Right ventricle myocardium inferior (tissue), 1 donor: ENCODE measurements at regions not wholly inside any gene's neighbourhood (a gene's known extent, or its start where the extent isn't known, plus 50 kb on each side); places are given as distances from the start of the nearest gene placed in this dataset.
A peak's percentile ranks its signal among the peaks of the same experiment; 100 is the strongest.
"Not testable (repeated sequence)": the region's sequence is repeated elsewhere in the genome, so short reads cannot be mapped to it uniquely, and the experiment has no call there.

Experiments used
- ATAC-seq: fragments of 200-7000 bp; cut with Tn5 transposase; one replicate; pipeline ENCODE4 v1.9.1; 2020; ENCODE audit warnings: mild to moderate bottlenecking, moderate library complexity
- DNase-seq: peaks from one replicate; pipeline ENCODE4 v3.0.0; 2021; ENCODE audit errors: missing footprints
- intact Hi-C: fragments of 100-400 bp; cut with DNase I; formaldehyde crosslinking; loops from one replicate; pipeline ENCODE4 v1.11.0; 2022
- donor health status: DM: no; HTN: yes; CAD: no; lungs with severe emphysema.

DNA sequence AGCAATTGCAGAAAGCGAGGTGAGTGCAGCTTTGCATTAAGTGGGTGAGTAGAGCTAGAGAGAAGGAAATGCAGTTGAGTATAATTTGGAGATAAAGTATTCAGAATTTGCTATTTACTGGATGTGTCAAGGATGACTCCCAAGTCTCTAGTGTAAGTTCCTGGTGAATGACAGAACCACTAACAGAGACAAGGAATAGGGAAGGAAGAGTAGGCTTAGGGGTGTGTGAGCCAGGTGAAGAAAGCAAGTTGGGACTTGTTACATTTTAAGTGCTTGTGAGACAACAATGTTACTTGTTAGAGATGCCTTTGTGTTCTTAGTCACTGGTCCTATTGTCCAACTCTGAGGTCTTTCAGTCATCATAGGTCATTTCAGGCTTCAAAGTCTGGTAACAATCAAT is 70.8 kb downstream of the TBC1D26 start:
- DNase-seq, ATAC-seq, intact Hi-C loops: not testable (repeated sequence)

DNA sequence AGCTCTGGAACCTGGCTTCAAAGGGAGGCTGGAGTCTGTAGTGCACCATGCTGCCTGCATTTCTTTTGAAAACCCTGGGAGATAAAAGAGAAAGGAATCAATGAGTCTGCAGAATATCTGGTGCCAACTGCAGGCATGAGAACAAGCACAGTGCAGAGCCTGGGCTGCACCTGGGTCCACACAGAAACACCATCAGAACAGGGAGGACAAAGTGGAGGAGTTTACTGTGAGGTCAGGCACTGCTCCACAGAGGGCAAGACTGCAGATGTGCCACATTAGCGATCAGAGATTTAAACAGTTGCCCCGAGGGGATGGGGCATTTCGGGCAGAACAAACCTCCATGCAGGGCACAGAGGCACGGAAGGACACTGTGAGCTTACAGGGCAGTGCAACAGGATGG is 74.7 kb downstream of the TBC1D26 start:
- ATAC-seq, intact Hi-C loops, DNase-seq: not testable (repeated sequence)

DNA sequence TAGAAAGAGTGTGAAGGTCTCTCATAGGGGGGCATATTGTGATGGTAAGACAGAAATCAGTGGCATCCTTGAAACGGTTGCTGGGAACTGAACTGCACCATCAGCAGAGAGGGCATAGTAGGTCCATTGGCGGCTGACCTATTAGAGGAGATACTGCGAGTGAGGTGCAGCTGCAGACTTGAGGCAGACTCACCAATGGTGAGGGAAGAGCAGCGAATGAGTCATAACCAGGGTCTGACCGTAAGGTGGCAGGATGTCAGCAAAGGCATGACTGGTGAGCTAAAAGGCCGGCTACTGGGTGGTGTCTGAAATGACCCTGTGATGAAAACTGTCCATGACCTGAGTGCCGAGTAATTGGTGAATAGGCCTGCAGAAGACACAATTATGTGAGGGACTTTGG is 81.3 kb downstream of the TBC1D26 start:
- ATAC-seq, DNase-seq, intact Hi-C loops: not testable (repeated sequence)

DNA sequence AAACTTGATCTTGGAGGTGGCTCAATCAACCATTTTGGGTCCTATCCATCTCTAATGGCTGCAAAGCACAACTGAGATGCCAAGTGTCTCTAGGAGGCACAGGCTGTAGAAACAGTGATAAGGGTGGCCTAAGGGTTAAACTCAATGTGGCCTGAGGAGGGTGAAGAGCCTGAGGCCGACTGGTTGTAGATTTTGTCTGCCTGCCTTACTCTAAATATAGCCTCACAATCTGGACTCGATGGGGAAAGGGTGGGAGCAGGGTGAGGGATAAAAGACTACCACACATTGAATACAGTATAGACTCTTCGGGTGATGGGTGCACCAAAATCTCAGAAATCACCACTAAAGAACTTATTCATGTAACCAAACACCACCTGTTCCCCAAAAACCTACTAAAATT is 81.9 kb downstream of the TBC1D26 start:
- intact Hi-C loops, ATAC-seq, DNase-seq: not testable (repeated sequence)

DNA sequence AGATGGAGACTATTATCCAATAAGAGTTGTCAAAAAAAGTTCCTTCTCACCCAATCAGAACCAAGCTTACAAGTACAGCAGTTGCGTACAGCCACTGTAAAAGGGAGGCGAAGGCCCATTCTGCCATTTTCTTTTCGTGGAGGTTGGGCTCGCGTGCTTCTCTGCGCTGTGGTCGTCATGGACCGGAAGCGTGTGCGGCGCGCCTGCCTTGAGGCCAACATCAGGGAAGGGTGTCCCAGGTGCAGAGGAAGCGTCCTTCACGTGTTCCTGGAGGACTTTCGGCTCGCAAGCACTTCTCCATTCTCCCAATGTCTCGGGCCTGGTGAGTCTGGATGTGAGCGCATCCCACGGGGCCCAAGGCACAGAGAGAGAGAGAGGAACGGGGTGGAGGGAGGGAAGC is 85.8 kb downstream of the TBC1D26 start:
- intact Hi-C loops, DNase-seq: not testable (repeated sequence)

DNA sequence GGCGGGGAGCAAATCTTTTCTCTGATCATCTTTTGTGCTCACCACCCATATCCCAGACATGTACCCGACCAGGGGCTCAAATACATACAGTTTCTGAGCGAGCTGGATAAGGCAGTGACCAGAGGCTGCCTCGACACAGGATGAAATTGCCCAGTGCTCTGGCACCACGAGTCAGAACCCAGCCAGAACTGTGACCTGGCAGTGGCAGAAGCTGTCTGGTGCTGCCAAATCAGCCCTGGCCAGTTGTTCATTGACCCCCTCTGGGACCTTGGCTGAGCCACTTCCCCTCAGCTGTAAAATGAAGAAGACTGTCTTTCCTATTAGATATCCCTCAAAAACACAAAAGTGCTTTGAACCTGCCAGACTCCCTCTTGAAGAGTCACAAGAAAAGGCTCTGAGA is 90.2 kb downstream of the TBC1D26 start:
- intact Hi-C loops, ATAC-seq, DNase-seq: not testable (repeated sequence)

More for the DNA sequence above, 85.8 kb downstream of the TBC1D26 start:
- ATAC-seq, result not testable (repeated sequence)

DNA sequence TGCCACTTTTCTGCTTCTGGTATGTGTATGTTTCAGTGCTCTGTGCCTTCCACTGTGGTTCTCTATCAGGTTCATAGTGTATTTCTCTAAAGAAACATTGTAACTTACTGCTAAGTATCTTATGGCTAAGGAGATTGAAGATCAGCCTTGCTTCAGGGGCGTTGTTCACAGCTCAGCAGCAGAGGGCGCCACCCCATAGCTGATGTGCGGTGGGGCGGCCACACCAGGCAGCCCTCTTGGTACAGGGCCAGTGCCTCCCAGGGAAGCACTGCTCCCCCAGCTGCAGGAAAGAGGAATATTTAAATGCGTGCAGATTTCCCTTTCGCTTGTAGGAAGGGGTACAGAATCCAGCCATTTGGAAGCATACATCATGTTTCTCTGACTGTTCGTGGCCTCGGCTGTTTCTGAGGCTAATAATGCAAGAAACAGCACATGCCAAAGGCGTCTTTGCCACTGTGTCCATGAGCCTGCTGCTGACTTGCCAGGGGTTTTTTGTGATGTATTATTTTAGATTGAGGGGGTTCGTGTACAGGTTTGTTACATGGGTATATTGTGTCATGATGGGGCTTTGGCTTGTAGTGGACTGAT is 96.7 kb downstream of the TBC1D26 start:
- ATAC-seq, result peak; percentile 95
- intact Hi-C loops, result loop anchor here (2.0 kb wide), 1 partner anchor 170 kb away; the partner anchor contains the start of genes TTC19 and ZSWIM7

DNA sequence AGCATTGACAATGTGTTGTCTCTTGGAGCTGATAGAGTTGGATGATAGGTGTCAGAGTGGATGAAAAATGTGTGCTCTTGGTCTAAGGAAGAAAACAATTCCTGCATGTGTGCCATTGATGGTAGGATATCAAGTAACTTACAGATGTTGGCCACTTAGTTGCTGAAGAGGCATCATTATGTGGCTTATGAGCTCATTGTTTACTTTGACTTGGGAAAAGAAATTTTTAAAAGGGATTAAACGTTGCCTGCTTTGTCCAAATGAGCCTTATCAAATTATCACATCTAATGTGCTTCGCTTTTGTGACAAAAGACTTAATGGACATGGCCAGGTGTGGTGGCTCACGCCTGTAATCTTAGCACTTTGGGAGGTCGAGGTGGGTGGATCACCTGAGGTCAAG is 98.1 kb downstream of the TBC1D26 start:
- DNase-seq, intact Hi-C loops, ATAC-seq: not testable (repeated sequence)

More for the DNA sequence above, 96.7 kb downstream of the TBC1D26 start:
- peak; percentile 87 for DNase-seq

DNA sequence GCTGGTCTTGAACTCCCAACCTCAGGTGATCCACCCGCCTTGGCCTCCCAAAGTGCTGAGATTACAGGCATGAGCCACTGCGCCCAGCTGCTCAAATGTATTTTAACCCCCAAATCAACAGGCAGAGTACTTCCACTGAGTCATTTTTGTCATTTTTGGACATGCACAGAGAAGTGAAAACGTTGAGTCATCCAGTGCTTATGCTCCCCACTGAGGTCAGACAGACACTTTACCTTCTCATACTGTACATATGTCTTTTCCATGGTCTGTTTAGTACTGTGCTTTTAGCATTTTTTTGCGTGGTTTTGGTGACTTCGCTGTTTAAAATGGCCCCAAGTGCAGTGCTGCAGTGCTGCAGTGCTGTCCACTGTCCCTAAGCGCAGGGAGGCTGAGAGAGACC is 99.1 kb downstream of the TBC1D26 start:
- ATAC-seq, intact Hi-C loops, DNase-seq: not testable (repeated sequence)

DNA sequence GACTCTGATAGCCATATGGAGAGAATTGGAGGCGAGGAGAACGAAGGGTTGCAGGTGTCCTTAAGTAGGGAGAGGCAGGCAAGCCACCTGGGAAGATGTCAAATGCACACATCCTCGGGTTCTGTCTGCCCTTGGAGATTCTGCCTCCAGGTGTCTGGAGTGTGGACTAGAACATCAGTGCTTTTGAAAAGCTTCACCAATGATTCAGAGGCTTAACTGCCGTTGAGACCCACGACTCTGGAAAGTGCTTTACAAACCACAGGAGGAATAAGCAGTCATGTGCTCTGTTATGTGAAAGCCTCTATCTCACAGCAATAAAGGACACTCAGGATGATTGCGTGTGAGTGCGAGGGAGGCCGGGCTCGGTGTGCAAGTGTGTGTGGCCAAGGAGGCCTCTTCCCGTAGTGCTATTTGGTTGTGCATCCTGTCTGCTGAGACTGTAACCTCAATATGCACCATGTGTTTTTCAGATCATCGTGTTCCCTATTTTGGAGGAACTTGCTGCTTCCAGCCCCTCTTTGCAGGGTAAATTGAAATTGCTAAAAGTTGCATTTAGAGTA is 100.9 kb downstream of the TBC1D26 start:
- DNase-seq, ATAC-seq, intact Hi-C loops: not testable (repeated sequence)

DNA sequence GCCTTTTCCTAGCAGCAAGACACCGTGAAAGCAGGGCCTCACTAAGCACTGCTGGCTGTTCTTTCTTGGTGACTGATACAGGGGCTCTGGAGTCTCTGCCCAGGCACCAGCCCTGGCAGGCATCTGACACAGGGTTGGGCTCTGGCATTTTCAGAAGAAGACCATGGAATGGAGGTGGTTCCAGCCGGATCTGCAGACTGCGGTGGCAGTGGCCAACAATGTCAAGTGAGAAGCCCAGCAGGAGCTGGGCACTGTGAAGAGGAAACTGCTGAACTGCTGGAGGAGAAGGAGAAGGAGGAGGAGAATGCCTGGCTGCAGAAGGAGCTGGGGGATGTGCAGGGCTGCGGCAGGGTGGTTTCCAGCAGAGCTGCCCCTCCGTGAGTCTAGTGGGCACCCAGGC is 101.8 kb downstream of the TBC1D26 start:
- intact Hi-C loops, DNase-seq, ATAC-seq: not testable (repeated sequence)

DNA sequence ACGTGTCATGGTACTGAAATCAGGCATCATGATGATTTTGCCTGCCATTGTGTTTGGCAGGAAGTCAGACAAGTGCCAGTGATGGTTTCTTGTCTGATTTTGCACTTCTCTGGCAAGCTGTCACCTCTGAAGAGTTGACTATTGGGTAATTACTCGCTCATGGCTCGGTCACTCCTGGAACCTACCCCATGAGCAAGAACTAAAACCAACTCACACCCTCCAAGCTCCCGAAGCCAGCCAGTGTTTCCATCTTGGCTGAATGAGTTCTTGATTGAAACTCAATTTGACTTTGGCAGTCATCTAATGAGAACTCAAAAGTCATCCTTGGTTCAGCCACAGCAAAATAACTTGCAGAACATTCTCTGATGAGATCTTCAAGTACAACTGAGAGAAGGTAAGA is 103.4 kb downstream of the TBC1D26 start:
- DNase-seq, intact Hi-C loops, ATAC-seq: not testable (repeated sequence)

DNA sequence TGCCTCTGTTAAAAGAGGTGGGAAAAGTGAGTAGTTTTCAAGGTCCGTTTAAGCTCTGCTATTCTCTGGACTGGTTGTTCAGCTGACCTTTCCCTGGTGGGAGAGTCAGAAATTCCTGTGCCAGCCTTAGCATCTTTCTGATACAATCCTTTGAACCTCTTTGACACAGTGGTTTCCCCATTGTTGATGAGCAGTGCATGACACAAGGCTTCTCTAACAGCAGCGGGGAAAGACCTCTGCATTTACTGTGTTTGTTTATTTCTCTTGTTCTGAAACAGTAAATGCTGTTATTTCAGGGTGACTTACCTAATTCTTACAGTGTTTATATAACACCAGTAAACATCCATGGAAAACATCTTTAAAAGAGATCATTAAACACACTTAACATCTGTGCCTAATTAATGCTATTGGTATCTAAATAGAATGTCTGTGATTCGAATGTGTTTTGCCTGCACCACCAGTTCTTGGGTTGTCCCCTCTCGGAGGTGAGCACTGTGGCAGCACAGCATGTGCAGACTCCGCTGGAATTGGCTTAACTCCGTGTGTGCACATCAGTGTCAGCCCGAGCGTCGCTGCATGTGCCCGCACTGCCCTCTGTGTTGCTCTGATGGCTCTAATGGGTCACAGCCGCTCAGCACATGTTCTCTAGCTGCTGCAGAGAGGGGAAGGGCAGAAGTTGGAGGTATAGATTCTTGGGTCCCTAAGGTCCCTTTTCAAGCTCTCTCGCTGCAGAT is 104.3 kb downstream of the TBC1D26 start:
- ATAC-seq, intact Hi-C loops, DNase-seq: not testable (repeated sequence)

DNA sequence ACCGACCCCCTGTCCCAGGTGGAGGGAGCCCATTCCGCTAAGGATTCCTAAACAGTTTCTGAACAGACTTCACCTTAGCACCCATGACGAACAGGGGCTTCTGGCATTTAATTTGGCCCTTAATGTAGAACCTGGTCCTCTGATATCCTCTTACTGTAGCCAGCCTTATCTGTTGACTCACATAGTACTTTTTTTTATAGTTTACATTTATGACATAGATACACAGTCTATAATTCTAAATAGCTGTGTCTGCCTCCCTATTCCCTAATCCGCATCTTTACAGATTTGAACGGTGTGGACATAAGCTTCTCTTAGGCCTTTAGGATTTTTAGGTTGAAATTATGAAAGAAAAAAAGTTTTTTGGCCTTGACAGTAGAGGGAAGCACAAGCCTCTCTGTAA is 104.9 kb downstream of the TBC1D26 start:
- ATAC-seq, DNase-seq, intact Hi-C loops: not testable (repeated sequence)

DNA sequence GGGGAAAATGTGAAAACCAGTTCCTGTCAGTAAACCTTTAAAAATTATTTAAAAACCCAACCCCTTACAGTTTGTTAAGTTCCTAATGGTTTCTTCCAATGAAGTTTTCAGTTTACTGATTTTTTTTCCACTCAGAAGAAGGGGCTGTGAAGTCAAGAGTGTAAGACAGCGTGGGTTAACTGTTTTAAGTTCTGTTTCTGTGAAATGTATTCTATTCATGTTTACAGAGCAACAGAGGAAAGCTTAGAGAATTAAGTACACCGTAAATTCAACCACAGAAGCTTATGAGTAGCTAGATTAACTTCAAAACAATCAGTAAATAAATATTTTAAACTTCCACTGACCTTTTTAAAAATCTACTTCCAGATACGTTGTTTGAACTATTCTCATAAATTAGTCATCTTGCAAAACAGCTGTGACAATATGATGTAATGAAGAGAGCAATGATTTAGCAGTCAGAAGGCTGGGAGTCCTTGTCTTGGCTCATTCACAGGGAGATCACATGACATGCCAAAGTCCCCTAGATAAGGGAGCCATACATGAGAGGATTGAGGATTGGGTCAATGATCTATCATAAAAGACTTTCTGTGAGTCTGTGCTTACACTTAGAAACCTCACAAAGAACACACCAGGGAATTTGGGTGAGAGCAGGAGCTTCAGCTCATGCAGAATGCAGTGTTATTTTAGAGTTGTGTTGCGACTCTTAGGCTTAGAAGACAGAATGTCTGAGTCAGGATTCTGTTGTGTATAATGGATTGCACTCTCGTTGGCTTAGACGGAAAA is 97.3 kb upstream of the ADORA2B start:
- ATAC-seq, result peak; percentile 76
- intact Hi-C loops, DNase-seq: not testable (repeated sequence)

DNA sequence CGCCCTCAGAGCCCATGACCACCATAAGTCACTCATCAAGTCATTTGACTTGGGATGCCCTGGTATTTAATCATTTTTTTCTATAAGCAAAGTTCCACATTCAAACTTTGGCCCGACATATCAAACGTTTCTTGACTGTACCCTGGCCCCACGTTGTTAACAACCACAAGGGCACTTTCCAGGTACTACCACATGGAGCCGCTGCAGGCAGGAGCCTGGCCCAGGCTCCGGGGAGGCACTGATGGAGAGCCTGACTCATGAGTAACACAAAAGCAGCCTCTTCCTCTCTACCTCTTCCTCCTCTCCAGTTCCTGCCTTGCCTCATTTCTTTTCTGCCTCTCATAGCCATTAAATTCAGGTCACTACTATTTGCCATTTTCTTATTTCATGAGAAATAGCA is 95.9 kb upstream of the ADORA2B start:
- ATAC-seq, result peak; percentile 72
- intact Hi-C loops, result not testable (repeated sequence)
- peak; percentile 69 for DNase-seq

DNA sequence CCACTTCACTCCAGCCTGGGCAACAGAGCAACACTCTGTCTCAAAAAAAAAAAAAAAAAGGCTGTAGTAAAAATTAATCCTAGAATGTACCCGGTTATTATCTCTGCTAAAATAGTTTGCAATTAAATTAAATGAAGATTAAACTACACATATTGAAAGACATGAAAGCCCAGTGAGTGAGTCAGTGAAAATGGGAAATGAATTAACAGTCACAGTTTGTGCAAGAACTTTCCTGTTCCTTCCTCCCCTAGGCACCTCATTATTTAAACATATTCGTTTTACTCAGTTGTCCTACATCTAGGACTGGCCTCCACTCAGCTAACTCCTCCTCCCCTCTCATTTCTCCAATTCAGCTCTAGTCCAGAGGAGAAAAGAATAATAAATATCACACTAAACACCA is 94.9 kb upstream of the ADORA2B start:
- ATAC-seq, DNase-seq, intact Hi-C loops: not testable (repeated sequence)

DNA sequence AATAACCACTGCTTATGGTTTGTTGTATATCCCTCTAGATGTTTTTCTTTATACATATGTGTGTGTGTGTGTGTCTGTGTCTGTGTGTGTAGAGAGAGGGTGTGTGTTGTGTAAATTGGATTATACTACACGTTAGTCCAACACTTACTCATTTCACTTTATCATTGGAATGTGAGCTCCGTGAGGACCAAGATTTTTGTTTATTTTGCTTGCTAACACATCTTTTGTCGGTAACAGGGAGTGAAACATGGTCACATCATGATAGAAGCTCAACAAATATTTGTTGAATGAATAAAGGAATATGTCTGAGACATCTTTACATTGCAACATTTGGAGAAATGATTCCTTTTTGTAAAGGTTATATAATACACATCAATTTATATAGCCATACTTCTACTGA is 94.2 kb upstream of the ADORA2B start:
- intact Hi-C loops, ATAC-seq, DNase-seq: not testable (repeated sequence)

DNA sequence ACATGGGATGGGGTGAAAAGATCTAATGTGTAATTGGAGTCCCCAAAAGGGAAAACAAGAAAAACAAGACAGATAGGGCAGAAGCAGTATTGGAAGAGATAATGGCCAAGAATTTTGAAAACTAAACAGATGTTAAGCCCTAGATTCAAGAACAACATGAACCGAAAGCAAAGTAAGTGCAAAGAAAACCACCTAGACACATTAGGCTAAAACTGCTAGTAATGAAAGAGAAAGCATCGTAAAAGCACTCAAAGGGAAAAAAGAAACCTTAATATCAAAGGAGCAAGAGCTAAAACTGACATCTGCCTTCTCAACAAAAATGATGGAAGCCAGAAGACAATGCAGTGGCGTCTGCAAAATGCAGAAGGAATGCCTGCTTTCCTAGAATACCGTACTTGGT is 92.1 kb upstream of the ADORA2B start:
- ATAC-seq, DNase-seq, intact Hi-C loops: not testable (repeated sequence)
